ENCODE measurements at regions not wholly inside any gene's neighbourhood (a gene's known extent, or its start where the extent isn't known, plus 50 kb on each side); places are given as distances from the start of the nearest gene placed in this dataset.

DNA sequence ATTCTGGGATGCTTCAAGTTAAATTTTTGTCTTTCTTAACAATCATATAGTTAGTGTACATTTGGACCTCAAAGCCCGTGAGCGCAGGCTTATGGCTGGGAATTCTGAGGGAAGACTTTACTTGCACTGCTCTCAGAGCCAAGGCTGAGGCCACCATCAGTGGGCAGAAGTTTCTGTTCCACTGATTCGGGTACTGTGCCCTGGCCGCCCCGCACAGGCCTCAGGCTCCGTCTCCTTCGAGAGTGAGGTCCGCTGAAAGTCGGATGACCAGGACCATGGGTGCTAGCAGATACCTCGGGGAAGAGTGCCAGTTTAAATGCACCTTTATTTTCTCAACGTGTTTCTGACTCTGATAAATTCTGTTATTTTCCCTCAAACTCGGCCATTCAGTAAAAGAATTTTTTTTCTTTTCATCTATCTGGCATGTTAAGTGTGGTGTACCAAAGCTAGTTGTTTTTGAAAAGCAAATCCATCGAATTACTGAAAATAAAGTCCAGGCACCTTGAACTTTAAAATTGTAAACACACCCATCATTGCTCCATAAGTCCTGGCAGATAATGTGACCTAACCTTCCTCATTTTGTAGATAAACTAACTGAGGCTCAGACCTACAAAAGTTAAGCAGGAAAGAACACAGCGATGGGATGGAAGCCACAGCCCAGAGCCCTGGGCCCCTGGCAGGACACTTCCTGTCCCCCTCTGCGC, 126.7 kb downstream of the SOX1 start:
- intact Hi-C loops (cut with micrococcal nuclease), result no loop called here
- Histone ChIP-seq H3K4me3 (ENCODE audit: low read length) (no peak overlapping the region), H3K9me3 (ENCODE audit: control insufficient read depth, insufficient read depth, low read length) (no peaks in the 10 kb centered on the region), H3K36me3 (ENCODE audit: control insufficient read depth, insufficient read depth, low read length) (no peaks in the 10 kb centered on the region), H3K27me3 (ENCODE audit: control insufficient read depth, insufficient read depth, low read length) (no peaks in the 10 kb centered on the region), H3K27ac (ENCODE audit: low read length) (no peak overlapping the region), H3K4me1 (ENCODE audit: control insufficient read depth, insufficient read depth, low read length) (no peaks in the 10 kb centered on the region)
- no peaks in the 10 kb centered on the region for H3K36me3 Mint-ChIP-seq
- no peaks in the 10 kb centered on the region for H3K9me3 Mint-ChIP-seq
- no peak overlapping the region for H3K27ac Mint-ChIP-seq
- H3K4me3 Mint-ChIP-seq, result no peak overlapping the region
- ATAC-seq (no peak), DNase-seq (no peak)
- no peaks in the 10 kb centered on the region for H3K4me1 Mint-ChIP-seq
- H3K27me3 Mint-ChIP-seq (ENCODE audit: low read depth in 2 of 2), result peaks cover 0 to 4% of the 10 kb centered on the region in 2 donors
- no peak for TF ChIP-seq CTCF (IDR thresholded peaks at IDR 0.05)
- 90% methylated on average over 13 of the region's 15 CpGs for WGBS (ENCODE audit: insufficient coverage)

DNA sequence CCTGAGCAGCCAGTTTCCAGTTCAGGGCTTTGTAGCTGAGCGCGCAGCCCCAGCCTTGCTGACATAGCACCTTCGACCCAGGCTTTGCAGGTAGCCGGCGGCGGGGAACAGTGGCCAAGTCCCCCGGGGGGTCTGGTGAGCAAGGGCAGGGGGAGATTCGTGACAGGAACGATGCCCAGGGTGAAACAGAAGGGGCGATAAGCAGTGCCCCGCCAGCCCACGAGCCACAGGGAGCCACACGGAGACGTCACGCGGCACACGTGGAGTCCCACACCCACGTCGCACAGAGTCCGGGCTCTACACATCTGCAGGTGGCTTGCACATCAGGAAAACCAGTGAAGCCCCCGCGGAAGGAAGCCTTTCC, 127.2 kb downstream of the SOX1 start:
- Mint-ChIP-seq H3K27me3 (ENCODE audit: low read depth in 2 of 2) (peaks cover 0 to 4% of the 10 kb centered on the region in 2 donors), H3K9me3 (no peaks in the 10 kb centered on the region), H3K36me3 (no peaks in the 10 kb centered on the region), H3K4me1 (no peaks in the 10 kb centered on the region), H3K4me3 (no peak overlapping the region), H3K27ac (no peak overlapping the region)
- Histone ChIP-seq H3K4me1 (ENCODE audit: control insufficient read depth, insufficient read depth, low read length) (no peaks in the 10 kb centered on the region), H3K9me3 (ENCODE audit: control insufficient read depth, insufficient read depth, low read length) (no peaks in the 10 kb centered on the region), H3K4me3 (ENCODE audit: low read length) (no peak overlapping the region), H3K36me3 (ENCODE audit: control insufficient read depth, insufficient read depth, low read length) (no peaks in the 10 kb centered on the region), H3K27me3 (ENCODE audit: control insufficient read depth, insufficient read depth, low read length) (no peaks in the 10 kb centered on the region), H3K27ac (ENCODE audit: low read length) (no peak overlapping the region)
- 92% methylated on average over 22 of the region's 22 CpGs for WGBS (ENCODE audit: insufficient coverage)
- DNase-seq (no peak), ATAC-seq (no peak)
- TF ChIP-seq CTCF (IDR thresholded peaks at IDR 0.05), result no peak
- intact Hi-C loops (cut with micrococcal nuclease), result no loop called here

DNA sequence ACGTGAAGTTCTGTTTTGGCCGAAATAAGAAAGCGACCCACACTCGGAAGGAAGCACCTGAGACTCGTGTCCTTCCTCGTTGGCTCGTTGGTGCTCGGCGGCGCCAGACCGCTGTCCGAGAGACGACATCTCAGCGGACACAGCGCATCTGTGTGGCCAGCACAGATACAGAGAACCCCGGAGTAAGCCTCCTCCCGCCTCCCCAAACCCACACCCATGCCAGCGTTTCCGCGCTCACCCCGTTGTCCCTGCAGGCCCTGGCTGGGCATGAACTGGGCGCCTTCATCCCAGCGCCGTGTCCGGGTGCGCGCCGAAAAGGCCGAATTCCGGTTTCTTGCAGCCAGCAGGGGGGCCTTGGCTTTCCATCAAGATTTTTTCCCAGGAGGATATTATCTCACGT, 127.6 kb downstream of the SOX1 start:
- no peaks in the 10 kb centered on the region for H3K9me3 Mint-ChIP-seq
- no peak for TF ChIP-seq CTCF (IDR thresholded peaks at IDR 0.05)
- 92% methylated on average over 31 of the region's 31 CpGs for WGBS (ENCODE audit: insufficient coverage)

GRCh38 chr13:112198396-112199010, 131.6 kb downstream of the SOX1 start:
- intact Hi-C loops (cut with micrococcal nuclease), result no loop called here
- Mint-ChIP-seq H3K4me1 (no peaks in the 10 kb centered on the region), H3K9me3 (no peaks in the 10 kb centered on the region), H3K27me3 (ENCODE audit: low read depth in 2 of 2) (peaks cover 0 to under 1% of the 10 kb centered on the region in 2 donors), H3K27ac (no peak overlapping the region), H3K4me3 (no peak overlapping the region), H3K36me3 (no peaks in the 10 kb centered on the region)
- Histone ChIP-seq H3K27me3 (ENCODE audit: control insufficient read depth, insufficient read depth, low read length) (no peaks in the 10 kb centered on the region), H3K9me3 (ENCODE audit: control insufficient read depth, insufficient read depth, low read length) (no peaks in the 10 kb centered on the region), H3K27ac (ENCODE audit: low read length) (no peak overlapping the region), H3K4me3 (ENCODE audit: low read length) (no peak overlapping the region), H3K4me1 (ENCODE audit: control insufficient read depth, insufficient read depth, low read length) (no peaks in the 10 kb centered on the region), H3K36me3 (ENCODE audit: control insufficient read depth, insufficient read depth, low read length) (no peaks in the 10 kb centered on the region)
- no peak for ATAC-seq
- no peak for DNase-seq
- WGBS (ENCODE audit: insufficient coverage), result 91% methylated on average over 16 of the region's 17 CpGs
- no peak for TF ChIP-seq CTCF (IDR thresholded peaks at IDR 0.05)

More for the DNA sequence above, 127.6 kb downstream of the SOX1 start:
- intact Hi-C loops (cut with micrococcal nuclease), result no loop called here
- no peaks in the 10 kb centered on the region for H3K4me1 Mint-ChIP-seq
- Histone ChIP-seq H3K9me3 (ENCODE audit: control insufficient read depth, insufficient read depth, low read length) (no peaks in the 10 kb centered on the region), H3K36me3 (ENCODE audit: control insufficient read depth, insufficient read depth, low read length) (no peaks in the 10 kb centered on the region), H3K27me3 (ENCODE audit: control insufficient read depth, insufficient read depth, low read length) (no peaks in the 10 kb centered on the region), H3K27ac (ENCODE audit: low read length) (no peak overlapping the region), H3K4me3 (ENCODE audit: low read length) (no peak overlapping the region), H3K4me1 (ENCODE audit: control insufficient read depth, insufficient read depth, low read length) (no peaks in the 10 kb centered on the region)
- peaks cover 0 to 4% of the 10 kb centered on the region in 2 donors for H3K27me3 Mint-ChIP-seq (ENCODE audit: low read depth in 2 of 2)
- DNase-seq (no peak), ATAC-seq (no peak)
- no peak overlapping the region for H3K4me3 Mint-ChIP-seq
- H3K36me3 Mint-ChIP-seq, result no peaks in the 10 kb centered on the region
- H3K27ac Mint-ChIP-seq, result no peak overlapping the region
